Loucy (cell line): ENCODE measurements at regions not wholly inside any gene's neighbourhood (a gene's known extent, or its start where the extent isn't known, plus 50 kb on each side); places are given as distances from the start of the nearest gene placed in this dataset.

Experiments used
- CTCF ChIP-seq: fragments of 200-600 bp; sonication (generic); conservative IDR thresholded peaks from 2 replicates; pipeline ENCODE4 v1.5.1; 2014; ENCODE audit warnings: mild to moderate bottlenecking, antibody characterized with exemption, low read length
- EZH2phosphoT487 ChIP-seq: fragments of 200-600 bp; IDR thresholded peaks from 2 replicates; pipeline ENCODE4 v1.6.1; 2018; ENCODE audit warnings: antibody characterized with exemption, mild to moderate bottlenecking, moderate library complexity, borderline replicate concordance

- TF ChIP-seq CTCF (no peak), EZH2phosphoT487 (no peak)
These were observed 1577.7 kb upstream of the TENM3 start for GRCh38 chr4:180665481-180665880.
